Type B pancreatic cell (in vitro differentiated cells): ENCODE measurements at regions not wholly inside any gene's neighbourhood (a gene's known extent, or its start where the extent isn't known, plus 50 kb on each side); places are given as distances from the start of the nearest gene placed in this dataset.

Experiments
- DNase-seq: peaks from one replicate; pipeline ENCODE4 v3.0.0; 2021; ENCODE audit warnings: mixed read lengths; ENCODE audit not compliant: unreplicated experiment; ENCODE audit errors: extremely low spot score
- H3K27ac Mint-ChIP-seq: 2 replicates; pipeline ENCODE4 v1.8.0; 2021; ENCODE audit warnings: mild to moderate bottlenecking, mixed read lengths
- H3K27me3 Mint-ChIP-seq: 2 replicates; pipeline ENCODE4 v1.8.0; 2021; ENCODE audit warnings: mixed read lengths
- H3K36me3 Mint-ChIP-seq: 2 replicates; pipeline ENCODE4 v1.8.0; 2021; ENCODE audit warnings: mixed read lengths
- H3K4me1 Mint-ChIP-seq: one replicate; pipeline ENCODE4 v1.8.0; 2021; ENCODE audit warnings: mixed read lengths; ENCODE audit not compliant: unreplicated experiment
- H3K4me3 Mint-ChIP-seq: 2 replicates; pipeline ENCODE4 v1.8.0; 2021; ENCODE audit warnings: mild to moderate bottlenecking, mixed read lengths
- H3K9me3 Mint-ChIP-seq: 2 replicates; pipeline ENCODE4 v1.8.0; 2021; ENCODE audit warnings: mixed read lengths
- TF ChIP-seq, protein P1 (sequence below): fragments of 200-600 bp; sonication (generic); conservative IDR thresholded peaks from 2 replicates; pipeline ENCODE4 v1.5.0; 2021; ENCODE audit warnings: antibody characterized with exemption, mild to moderate bottlenecking

- TF ChIP-seq, protein P1, sequence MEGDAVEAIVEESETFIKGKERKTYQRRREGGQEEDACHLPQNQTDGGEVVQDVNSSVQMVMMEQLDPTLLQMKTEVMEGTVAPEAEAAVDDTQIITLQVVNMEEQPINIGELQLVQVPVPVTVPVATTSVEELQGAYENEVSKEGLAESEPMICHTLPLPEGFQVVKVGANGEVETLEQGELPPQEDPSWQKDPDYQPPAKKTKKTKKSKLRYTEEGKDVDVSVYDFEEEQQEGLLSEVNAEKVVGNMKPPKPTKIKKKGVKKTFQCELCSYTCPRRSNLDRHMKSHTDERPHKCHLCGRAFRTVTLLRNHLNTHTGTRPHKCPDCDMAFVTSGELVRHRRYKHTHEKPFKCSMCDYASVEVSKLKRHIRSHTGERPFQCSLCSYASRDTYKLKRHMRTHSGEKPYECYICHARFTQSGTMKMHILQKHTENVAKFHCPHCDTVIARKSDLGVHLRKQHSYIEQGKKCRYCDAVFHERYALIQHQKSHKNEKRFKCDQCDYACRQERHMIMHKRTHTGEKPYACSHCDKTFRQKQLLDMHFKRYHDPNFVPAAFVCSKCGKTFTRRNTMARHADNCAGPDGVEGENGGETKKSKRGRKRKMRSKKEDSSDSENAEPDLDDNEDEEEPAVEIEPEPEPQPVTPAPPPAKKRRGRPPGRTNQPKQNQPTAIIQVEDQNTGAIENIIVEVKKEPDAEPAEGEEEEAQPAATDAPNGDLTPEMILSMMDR = no peak
- Mint-ChIP-seq H3K36me3 (peaks cover 1% of the 10 kb centered on the region), H3K27me3 (peaks cover 6% of the 10 kb centered on the region), H3K9me3 (peaks cover 2% of the 10 kb centered on the region), H3K4me3 (no peak overlapping the region), H3K4me1 (peaks cover 20% of the 10 kb centered on the region), H3K27ac (no peak overlapping the region)
- no peak for DNase-seq
Measured at GRCh38 chr12:115683240-115683780, 594.2 kb downstream of the MED13L start.

- no peak for DNase-seq
- Mint-ChIP-seq H3K4me1 (peaks cover 2% of the 10 kb centered on the region), H3K36me3 (peaks cover 3% of the 10 kb centered on the region), H3K27me3 (no peaks in the 10 kb centered on the region), H3K27ac (no peak overlapping the region), H3K9me3 (peaks cover 9% of the 10 kb centered on the region), H3K4me3 (no peak overlapping the region)
- TF ChIP-seq, protein P1 = no peak
Measured at GRCh38 chr12:115680967-115681366, 596.5 kb downstream of the MED13L start.

DNA sequence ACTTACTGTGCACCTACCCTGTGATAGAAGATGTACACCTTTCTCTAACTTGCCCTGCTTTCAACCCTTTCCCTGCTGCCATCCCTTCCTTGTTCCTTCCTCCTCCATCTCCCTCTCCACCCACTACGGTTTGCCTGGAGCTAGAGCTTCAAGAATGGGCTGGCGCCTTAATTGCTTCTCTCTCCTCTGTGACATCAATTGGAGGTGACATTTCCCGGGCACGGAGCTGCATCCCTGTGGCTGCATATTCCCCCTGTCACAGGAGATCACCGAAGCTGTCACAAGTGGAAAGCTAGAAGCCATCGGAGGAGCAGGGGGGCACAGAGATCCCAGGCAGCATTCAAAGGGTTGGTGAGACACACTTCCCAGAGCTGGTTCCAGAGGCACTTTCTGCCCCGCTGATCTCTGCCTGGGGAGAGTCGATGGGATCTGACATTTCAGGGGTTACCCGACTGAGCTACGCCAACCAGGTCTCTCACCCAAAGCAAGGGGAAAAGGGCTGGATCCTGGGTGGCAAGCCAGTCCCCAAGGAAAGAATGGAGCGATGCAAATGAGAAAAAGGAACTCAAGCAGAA is 604.9 kb downstream of the MED13L start:
- H3K4me3 Mint-ChIP-seq = no peak overlapping the region
- H3K4me1 Mint-ChIP-seq = peaks cover 3% of the 10 kb centered on the region
- TF ChIP-seq, protein P1 = no peak
- H3K36me3 Mint-ChIP-seq = no peaks in the 10 kb centered on the region
- peaks cover 5% of the 10 kb centered on the region for H3K9me3 Mint-ChIP-seq
- no peak for DNase-seq
- no peak overlapping the region for H3K27ac Mint-ChIP-seq
- H3K27me3 Mint-ChIP-seq = peaks cover 12% of the 10 kb centered on the region

DNA sequence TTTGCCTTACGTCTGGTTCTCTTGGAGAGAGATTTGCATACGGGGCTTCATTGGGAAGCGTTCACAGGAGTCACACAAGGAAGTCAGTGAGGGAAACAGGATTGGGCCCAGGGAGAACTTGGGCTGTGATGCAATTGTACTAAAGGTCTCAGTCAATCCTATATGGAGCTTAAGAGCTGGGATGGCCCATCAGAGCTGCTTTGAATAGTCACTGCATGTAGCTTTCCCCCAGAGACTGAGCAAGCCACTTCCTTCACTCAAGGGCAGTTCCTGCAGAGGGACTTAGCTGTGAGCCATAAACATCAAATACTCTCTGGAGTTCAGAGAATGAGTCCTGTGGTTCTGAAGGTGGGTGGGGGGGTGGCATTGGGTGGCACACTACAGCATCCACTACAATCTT is 605.4 kb downstream of the MED13L start:
- Mint-ChIP-seq H3K4me3 (no peak overlapping the region), H3K36me3 (no peaks in the 10 kb centered on the region), H3K9me3 (peaks cover 5% of the 10 kb centered on the region), H3K4me1 (peaks cover 7% of the 10 kb centered on the region), H3K27me3 (peaks cover 12% of the 10 kb centered on the region), H3K27ac (no peak overlapping the region)
- TF ChIP-seq, protein P1 = no peak
- no peak for DNase-seq

GRCh38 chr12:115670869-115671268 is 606.6 kb downstream of the MED13L start:
- TF ChIP-seq, protein P1 = no peak
- Mint-ChIP-seq H3K27ac (no peak overlapping the region), H3K27me3 (peaks cover 12% of the 10 kb centered on the region), H3K9me3 (no peaks in the 10 kb centered on the region), H3K36me3 (no peaks in the 10 kb centered on the region), H3K4me1 (peaks cover 15% of the 10 kb centered on the region), H3K4me3 (no peak overlapping the region)
- DNase-seq = no peak
